ENCODE measurements at regions not wholly inside any gene's neighbourhood (a gene's known extent, or its start where the extent isn't known, plus 50 kb on each side); places are given as distances from the start of the nearest gene placed in this dataset.

DNA sequence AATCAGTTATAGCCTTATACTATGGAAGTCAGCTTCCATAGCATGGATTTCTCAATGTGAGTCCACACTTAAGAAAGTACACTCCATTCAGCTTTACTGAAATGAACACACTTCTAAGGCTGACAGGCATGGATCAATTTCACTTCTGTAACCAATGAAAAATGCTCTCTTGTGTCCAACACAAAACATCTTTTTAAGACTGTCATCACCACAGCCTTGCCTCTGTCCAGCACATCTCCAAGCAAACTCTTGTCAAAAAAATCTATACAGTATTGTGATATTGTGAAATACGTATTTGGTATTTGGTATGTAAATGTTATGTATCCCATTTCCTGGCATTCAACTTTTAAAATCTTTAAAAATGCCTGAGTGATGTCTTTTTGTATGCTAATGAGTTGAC is 208.7 kb downstream of the RAP2B start:
- TF ChIP-seq EZH2 (IDR thresholded peaks at IDR 0.05; ENCODE audit: borderline replicate concordance, low read depth, low read length, severe bottlenecking) (no peak), CTCF (IDR thresholded peaks at IDR 0.05; ENCODE audit: borderline replicate concordance, extremely low read depth, low read length, poor library complexity, severe bottlenecking) (no peak)
